ENCODE measurements at regions not wholly inside any gene's neighbourhood (a gene's known extent, or its start where the extent isn't known, plus 50 kb on each side); places are given as distances from the start of the nearest gene placed in this dataset.

GRCh38 chr12:53825246-53826081 lies 73.7 kb upstream of the CISTR start:
- POLR2A ChIA-PET, result no interaction called here
- H3K4me3 Mint-ChIP-seq, result no peak overlapping the region
- H3K27me3 Mint-ChIP-seq, result peaks cover 6% of the 10 kb centered on the region

GRCh38 chr12:53827306-53827705 lies 75.5 kb upstream of the CISTR start:
- H3K27me3 Mint-ChIP-seq, result no peaks in the 10 kb centered on the region
- TF ChIP-seq CTCF (IDR thresholded peaks at IDR 0.05), result no peak

More at GRCh38 chr12:53825246-53826081, 73.7 kb upstream of the CISTR start:
- H3K36me3 Mint-ChIP-seq (ENCODE audit: low read depth), result no peaks in the 10 kb centered on the region
- ATAC-seq (ENCODE audit: low read depth) (no peak), DNase-seq (no peak)
- CTCF ChIA-PET, result no interaction called here
- TF ChIP-seq CTCF (IDR thresholded peaks at IDR 0.05), result no peak
- no peaks in the 10 kb centered on the region for H3K9me3 Mint-ChIP-seq
- intact Hi-C loops (cut with micrococcal nuclease), result no loop called here
- H3K4me1 Mint-ChIP-seq, result no peaks in the 10 kb centered on the region
- H3K27ac Mint-ChIP-seq, result no peak overlapping the region

GRCh38 chr12:53828598-53828997 lies 76.8 kb upstream of the CISTR start:
- Mint-ChIP-seq H3K9me3 (no peaks in the 10 kb centered on the region), H3K4me1 (no peaks in the 10 kb centered on the region), H3K36me3 (ENCODE audit: low read depth) (no peaks in the 10 kb centered on the region), H3K27me3 (no peaks in the 10 kb centered on the region), H3K27ac (no peak overlapping the region), H3K4me3 (no peak overlapping the region)
- ATAC-seq (ENCODE audit: low read depth) (no peak), DNase-seq (no peak)
- intact Hi-C loops (cut with micrococcal nuclease), result no loop called here
- POLR2A ChIA-PET, result no interaction called here
- CTCF ChIA-PET, result no interaction called here
- TF ChIP-seq CTCF (IDR thresholded peaks at IDR 0.05), result no peak

More at GRCh38 chr12:53827306-53827705, 75.5 kb upstream of the CISTR start:
- no peaks in the 10 kb centered on the region for H3K4me1 Mint-ChIP-seq
- ChIA-PET CTCF (no interaction called here), POLR2A (no interaction called here)
- H3K36me3 Mint-ChIP-seq (ENCODE audit: low read depth), result no peaks in the 10 kb centered on the region
- no peaks in the 10 kb centered on the region for H3K9me3 Mint-ChIP-seq
- intact Hi-C loops (cut with micrococcal nuclease), result no loop called here
- no peak overlapping the region for H3K4me3 Mint-ChIP-seq
- DNase-seq (no peak), ATAC-seq (ENCODE audit: low read depth) (no peak)
- no peak overlapping the region for H3K27ac Mint-ChIP-seq

GRCh38 chr12:53829130-53829819 lies 77.5 kb upstream of the CISTR start:
- no peaks in the 10 kb centered on the region for H3K9me3 Mint-ChIP-seq
- H3K36me3 Mint-ChIP-seq (ENCODE audit: low read depth), result no peaks in the 10 kb centered on the region
- POLR2A ChIA-PET, result no interaction called here
- no peak for TF ChIP-seq CTCF (IDR thresholded peaks at IDR 0.05)
- H3K4me1 Mint-ChIP-seq, result no peaks in the 10 kb centered on the region
- no peak overlapping the region for H3K4me3 Mint-ChIP-seq
- intact Hi-C loops (cut with micrococcal nuclease), result no loop called here
- H3K27ac Mint-ChIP-seq, result no peak overlapping the region
- DNase-seq (no peak), ATAC-seq (ENCODE audit: low read depth) (no peak)
- H3K27me3 Mint-ChIP-seq, result peaks cover 5% of the 10 kb centered on the region
- CTCF ChIA-PET, result no interaction called here

GRCh38 chr12:53830631-53831030 lies 78.9 kb upstream of the CISTR start:
- no peak overlapping the region for H3K27ac Mint-ChIP-seq
- POLR2A ChIA-PET, result no interaction called here
- no peaks in the 10 kb centered on the region for H3K4me1 Mint-ChIP-seq
- H3K27me3 Mint-ChIP-seq, result peaks cover 5% of the 10 kb centered on the region
- CTCF ChIA-PET, result no interaction called here
- ATAC-seq (ENCODE audit: low read depth), result no peak
- H3K9me3 Mint-ChIP-seq, result no peaks in the 10 kb centered on the region
- intact Hi-C loops (cut with micrococcal nuclease), result no loop called here
- no peak for DNase-seq
- no peak for TF ChIP-seq CTCF (IDR thresholded peaks at IDR 0.05)
- H3K36me3 Mint-ChIP-seq (ENCODE audit: low read depth), result no peaks in the 10 kb centered on the region
- H3K4me3 Mint-ChIP-seq, result no peak overlapping the region

Measured in activated B cell treated with CpG ODN at 0.5 μM for 24 hours (primary cell).